Activated CD8-positive, alpha-beta memory T cell treated with anti-CD3 and anti-CD28 coated beads, Interleukin-2, amount 10 ng/mL, durations not matched to agents 7 days and 5 days (primary cell): ENCODE measurements at regions not wholly inside any gene's neighbourhood (a gene's known extent, or its start where the extent isn't known, plus 50 kb on each side); places are given as distances from the start of the nearest gene placed in this dataset.

ENCODE experiments used
- ATAC-seq: fragments of 150-1000 bp; cut with Tn5 transposase; one replicate; pipeline ENCODE4 v1.10.0; 2021; ENCODE audit warnings: moderate library complexity
- CTCF ChIA-PET: fragments of 350-600 bp; sonication (Branson Sonifier 250); formaldehyde crosslinking; loops from one replicate; lab custom pipeline; 2021; ENCODE audit warnings: antibody characterized with exemption; lab: Charles Lee
- DNase-seq: peaks from one replicate; pipeline ENCODE4 v3.0.0-alpha.2; 2020
- H3K27ac Mint-ChIP-seq: one replicate; pipeline ENCODE4 v1.8.0; 2021; ENCODE audit warnings: mild to moderate bottlenecking, mixed read lengths
- H3K27me3 Mint-ChIP-seq: one replicate; pipeline ENCODE4 v1.8.0; 2021; ENCODE audit warnings: mixed read lengths
- H3K36me3 Mint-ChIP-seq: one replicate; pipeline ENCODE4 v1.8.0; 2021; ENCODE audit warnings: mild to moderate bottlenecking, mixed read lengths
- H3K4me1 Mint-ChIP-seq: one replicate; pipeline ENCODE4 v1.8.0; 2021; ENCODE audit warnings: mixed read lengths
- H3K4me3 Mint-ChIP-seq: one replicate; pipeline ENCODE4 v1.8.0; 2021; ENCODE audit warnings: mild to moderate bottlenecking, moderate library complexity, mixed read lengths
- H3K9me3 Mint-ChIP-seq: one replicate; pipeline ENCODE4 v1.8.0; 2022; ENCODE audit warnings: low read depth, mixed read lengths

GRCh38 chr1:221919341-221919740 is 177.5 kb upstream of the DUSP10 start:
- Mint-ChIP-seq H3K4me3 (no peak overlapping the region), H3K27me3 (no peaks in the 10 kb centered on the region), H3K36me3 (no peaks in the 10 kb centered on the region), H3K27ac (no peak overlapping the region), H3K9me3 (no peaks in the 10 kb centered on the region), H3K4me1 (no peaks in the 10 kb centered on the region)
- CTCF ChIA-PET = no interaction called here
- DNase-seq (no peak), ATAC-seq (no peak)

- ATAC-seq = no peak
- CTCF ChIA-PET = no interaction called here
- Mint-ChIP-seq H3K9me3 (no peaks in the 10 kb centered on the region), H3K4me3 (no peak overlapping the region), H3K27ac (no peak overlapping the region), H3K27me3 (no peaks in the 10 kb centered on the region), H3K4me1 (peaks cover 10% of the 10 kb centered on the region), H3K36me3 (no peaks in the 10 kb centered on the region)
- DNase-seq = no peak
Measured at GRCh38 chr1:221916176-221916575, 174.3 kb upstream of the DUSP10 start.

- CTCF ChIA-PET = no interaction called here
Measured at GRCh38 chr1:221915764-221916163, 173.9 kb upstream of the DUSP10 start.

GRCh38 chr1:221913351-221913892 is 171.5 kb upstream of the DUSP10 start:
- H3K27me3 Mint-ChIP-seq = no peaks in the 10 kb centered on the region
- DNase-seq (no peak), ATAC-seq (no peak)
- no peaks in the 10 kb centered on the region for H3K36me3 Mint-ChIP-seq
- H3K4me3 Mint-ChIP-seq = no peak overlapping the region
- peaks cover 11% of the 10 kb centered on the region for H3K4me1 Mint-ChIP-seq
- H3K27ac Mint-ChIP-seq = no peak overlapping the region
- H3K9me3 Mint-ChIP-seq = no peaks in the 10 kb centered on the region
- CTCF ChIA-PET = no interaction called here

More at GRCh38 chr1:221915764-221916163, 173.9 kb upstream of the DUSP10 start:
- no peaks in the 10 kb centered on the region for H3K36me3 Mint-ChIP-seq
- DNase-seq (no peak), ATAC-seq (no peak)
- H3K9me3 Mint-ChIP-seq = no peaks in the 10 kb centered on the region
- no peak overlapping the region for H3K4me3 Mint-ChIP-seq
- H3K27ac Mint-ChIP-seq = no peak overlapping the region
- peaks cover 11% of the 10 kb centered on the region for H3K4me1 Mint-ChIP-seq
- H3K27me3 Mint-ChIP-seq = no peaks in the 10 kb centered on the region

- Mint-ChIP-seq H3K27ac (no peak overlapping the region), H3K4me1 (peaks cover 11% of the 10 kb centered on the region), H3K9me3 (no peaks in the 10 kb centered on the region), H3K36me3 (no peaks in the 10 kb centered on the region), H3K27me3 (no peaks in the 10 kb centered on the region), H3K4me3 (no peak overlapping the region)
- CTCF ChIA-PET = no interaction called here
- no peak for ATAC-seq
- no peak for DNase-seq
Measured at GRCh38 chr1:221912230-221912629, 170.3 kb upstream of the DUSP10 start.

- CTCF ChIA-PET = no interaction called here
- Mint-ChIP-seq H3K27ac (no peak overlapping the region), H3K36me3 (no peaks in the 10 kb centered on the region)
Measured at GRCh38 chr1:221911714-221912113, 169.8 kb upstream of the DUSP10 start.

GRCh38 chr1:221910222-221910621 is 168.3 kb upstream of the DUSP10 start:
- CTCF ChIA-PET = interaction anchor here (0.6 kb wide), 1 partner anchor 83 kb away, joined by 3 read pairs; no protein-coding TSS in a partner anchor
- DNase-seq (no peak), ATAC-seq (no peak)
- no peaks in the 10 kb centered on the region for H3K9me3 Mint-ChIP-seq
- H3K27me3 Mint-ChIP-seq = no peaks in the 10 kb centered on the region
- no peak overlapping the region for H3K27ac Mint-ChIP-seq
- no peaks in the 10 kb centered on the region for H3K36me3 Mint-ChIP-seq
- peaks cover 11% of the 10 kb centered on the region for H3K4me1 Mint-ChIP-seq
- H3K4me3 Mint-ChIP-seq = no peak overlapping the region

More at GRCh38 chr1:221911714-221912113, 169.8 kb upstream of the DUSP10 start:
- Mint-ChIP-seq H3K27me3 (no peaks in the 10 kb centered on the region), H3K4me1 (peaks cover 11% of the 10 kb centered on the region), H3K4me3 (no peak overlapping the region), H3K9me3 (no peaks in the 10 kb centered on the region)
- DNase-seq (no peak), ATAC-seq (no peak)

GRCh38 chr1:221908573-221908972 is 166.7 kb upstream of the DUSP10 start:
- no peak for DNase-seq
- Mint-ChIP-seq H3K27me3 (no peaks in the 10 kb centered on the region), H3K36me3 (no peaks in the 10 kb centered on the region), H3K9me3 (no peaks in the 10 kb centered on the region), H3K4me1 (peaks cover 11% of the 10 kb centered on the region), H3K4me3 (no peak overlapping the region), H3K27ac (no peak overlapping the region)
- CTCF ChIA-PET = no interaction called here
- ATAC-seq = no peak

GRCh38 chr1:221907166-221907932 is 165.5 kb upstream of the DUSP10 start:
- Mint-ChIP-seq H3K4me3 (no peak overlapping the region), H3K4me1 (peaks cover 11% of the 10 kb centered on the region), H3K27ac (no peak overlapping the region), H3K27me3 (no peaks in the 10 kb centered on the region), H3K9me3 (no peaks in the 10 kb centered on the region), H3K36me3 (no peaks in the 10 kb centered on the region)
- DNase-seq (no peak), ATAC-seq (no peak)
- CTCF ChIA-PET = no interaction called here

- no peaks in the 10 kb centered on the region for H3K27me3 Mint-ChIP-seq
- no peak for DNase-seq
- no peaks in the 10 kb centered on the region for H3K9me3 Mint-ChIP-seq
- ATAC-seq = no peak
- no peaks in the 10 kb centered on the region for H3K36me3 Mint-ChIP-seq
- H3K4me1 Mint-ChIP-seq = no peaks in the 10 kb centered on the region
- H3K27ac Mint-ChIP-seq = no peak overlapping the region
- CTCF ChIA-PET = no interaction called here
- no peak overlapping the region for H3K4me3 Mint-ChIP-seq
Measured at GRCh38 chr1:221905802-221906201, 163.9 kb upstream of the DUSP10 start.

GRCh38 chr1:221904319-221904718 is 162.4 kb upstream of the DUSP10 start:
- CTCF ChIA-PET = no interaction called here
- Mint-ChIP-seq H3K27me3 (no peaks in the 10 kb centered on the region), H3K4me3 (no peak overlapping the region), H3K36me3 (no peaks in the 10 kb centered on the region), H3K4me1 (no peaks in the 10 kb centered on the region), H3K9me3 (no peaks in the 10 kb centered on the region), H3K27ac (no peak overlapping the region)
- ATAC-seq = no peak
- DNase-seq = no peak

GRCh38 chr1:221903594-221903993 is 161.7 kb upstream of the DUSP10 start:
- no peak for ATAC-seq
- no peaks in the 10 kb centered on the region for H3K4me1 Mint-ChIP-seq
- no peaks in the 10 kb centered on the region for H3K27me3 Mint-ChIP-seq
- H3K27ac Mint-ChIP-seq = no peak overlapping the region
- CTCF ChIA-PET = no interaction called here
- no peak for DNase-seq
- H3K9me3 Mint-ChIP-seq = no peaks in the 10 kb centered on the region
- no peak overlapping the region for H3K4me3 Mint-ChIP-seq
- no peaks in the 10 kb centered on the region for H3K36me3 Mint-ChIP-seq

- ATAC-seq = no peak
- Mint-ChIP-seq H3K4me3 (no peak overlapping the region), H3K9me3 (no peaks in the 10 kb centered on the region), H3K4me1 (no peaks in the 10 kb centered on the region), H3K36me3 (no peaks in the 10 kb centered on the region), H3K27ac (no peak overlapping the region), H3K27me3 (no peaks in the 10 kb centered on the region)
- CTCF ChIA-PET = no interaction called here
- DNase-seq = no peak
Measured at GRCh38 chr1:221902961-221903360, 161.1 kb upstream of the DUSP10 start.

GRCh38 chr1:221900678-221901077 is 158.8 kb upstream of the DUSP10 start:
- H3K4me1 Mint-ChIP-seq = no peaks in the 10 kb centered on the region
- peaks cover 10% of the 10 kb centered on the region for H3K27me3 Mint-ChIP-seq
- CTCF ChIA-PET = no interaction called here
- H3K27ac Mint-ChIP-seq = no peak overlapping the region
- DNase-seq = no peak
- no peak for ATAC-seq
- H3K36me3 Mint-ChIP-seq = no peaks in the 10 kb centered on the region
- H3K9me3 Mint-ChIP-seq = no peaks in the 10 kb centered on the region
- H3K4me3 Mint-ChIP-seq = no peak overlapping the region
